ENCODE measurements at regions not wholly inside any gene's neighbourhood (a gene's known extent, or its start where the extent isn't known, plus 50 kb on each side); places are given as distances from the start of the nearest gene placed in this dataset.

DNA sequence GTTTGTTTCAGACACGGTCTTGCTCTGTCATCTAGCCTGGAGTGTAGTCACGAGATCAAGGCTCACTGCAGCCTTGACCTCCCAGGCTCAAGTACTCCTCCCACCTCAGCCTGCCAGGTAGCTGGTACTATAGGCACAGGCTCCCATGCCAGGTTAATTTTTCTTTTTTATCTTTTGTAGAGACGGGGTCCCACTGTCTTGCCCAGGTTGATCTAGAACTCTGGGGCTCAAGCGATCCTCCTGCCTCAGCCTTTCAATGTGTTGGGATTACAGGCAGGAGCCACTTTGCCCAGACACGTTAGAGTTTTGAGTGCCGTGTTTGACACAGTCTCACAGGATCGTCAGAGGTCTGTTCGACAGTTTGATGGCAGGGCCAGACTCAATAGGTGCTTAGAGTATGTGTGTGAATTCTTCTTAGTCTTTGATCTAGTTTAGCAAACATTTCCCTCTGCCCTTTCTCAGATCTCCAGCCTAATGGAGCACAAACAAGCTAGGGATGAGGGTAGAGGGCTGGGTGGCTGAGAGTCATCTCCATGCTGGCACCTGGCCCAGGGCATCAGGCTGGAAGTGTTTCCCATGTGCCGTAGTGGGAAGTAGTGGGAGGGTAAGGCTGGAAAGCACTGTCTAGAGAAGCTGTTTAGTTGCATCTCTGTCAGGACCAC lies 66.1 kb upstream of the DLG1 start (continued):
- no peak for TF ChIP-seq CAMTA2 (CRISPR knock-in tag; IDR thresholded peaks at IDR 0.05; ENCODE audit: borderline replicate concordance)
- no peak for TF ChIP-seq ZNF138 (CRISPR knock-in tag; IDR thresholded peaks at IDR 0.05; ENCODE audit: low read depth)
- TF ChIP-seq PRMT3 (CRISPR knock-in tag; IDR thresholded peaks at IDR 0.05; ENCODE audit: borderline replicate concordance, low read depth): no peak
- TF ChIP-seq GZF1 (CRISPR knock-in tag; IDR thresholded peaks at IDR 0.05): no peak
- TF ChIP-seq, protein P1, sequence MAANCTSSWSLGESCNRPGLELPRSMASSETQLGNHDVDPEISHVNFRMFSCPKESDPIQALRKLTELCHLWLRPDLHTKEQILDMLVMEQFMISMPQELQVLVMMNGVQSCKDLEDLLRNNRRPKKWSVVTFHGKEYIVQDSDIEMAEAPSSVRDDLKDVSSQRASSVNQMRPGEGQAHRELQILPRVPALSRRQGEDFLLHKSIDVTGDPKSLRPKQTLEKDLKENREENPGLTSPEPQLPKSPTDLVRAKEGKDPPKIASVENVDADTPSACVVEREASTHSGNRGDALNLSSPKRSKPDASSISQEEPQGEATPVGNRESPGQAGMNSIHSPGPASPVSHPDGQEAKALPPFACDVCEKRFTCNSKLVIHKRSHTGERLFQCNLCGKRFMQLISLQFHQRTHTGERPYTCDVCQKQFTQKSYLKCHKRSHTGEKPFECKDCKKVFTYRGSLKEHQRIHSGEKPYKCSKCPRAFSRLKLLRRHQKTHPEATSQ (CRISPR knock-in tag; IDR thresholded peaks at IDR 0.05; ENCODE audit: borderline replicate concordance): no peak
- TF ChIP-seq, protein P2, sequence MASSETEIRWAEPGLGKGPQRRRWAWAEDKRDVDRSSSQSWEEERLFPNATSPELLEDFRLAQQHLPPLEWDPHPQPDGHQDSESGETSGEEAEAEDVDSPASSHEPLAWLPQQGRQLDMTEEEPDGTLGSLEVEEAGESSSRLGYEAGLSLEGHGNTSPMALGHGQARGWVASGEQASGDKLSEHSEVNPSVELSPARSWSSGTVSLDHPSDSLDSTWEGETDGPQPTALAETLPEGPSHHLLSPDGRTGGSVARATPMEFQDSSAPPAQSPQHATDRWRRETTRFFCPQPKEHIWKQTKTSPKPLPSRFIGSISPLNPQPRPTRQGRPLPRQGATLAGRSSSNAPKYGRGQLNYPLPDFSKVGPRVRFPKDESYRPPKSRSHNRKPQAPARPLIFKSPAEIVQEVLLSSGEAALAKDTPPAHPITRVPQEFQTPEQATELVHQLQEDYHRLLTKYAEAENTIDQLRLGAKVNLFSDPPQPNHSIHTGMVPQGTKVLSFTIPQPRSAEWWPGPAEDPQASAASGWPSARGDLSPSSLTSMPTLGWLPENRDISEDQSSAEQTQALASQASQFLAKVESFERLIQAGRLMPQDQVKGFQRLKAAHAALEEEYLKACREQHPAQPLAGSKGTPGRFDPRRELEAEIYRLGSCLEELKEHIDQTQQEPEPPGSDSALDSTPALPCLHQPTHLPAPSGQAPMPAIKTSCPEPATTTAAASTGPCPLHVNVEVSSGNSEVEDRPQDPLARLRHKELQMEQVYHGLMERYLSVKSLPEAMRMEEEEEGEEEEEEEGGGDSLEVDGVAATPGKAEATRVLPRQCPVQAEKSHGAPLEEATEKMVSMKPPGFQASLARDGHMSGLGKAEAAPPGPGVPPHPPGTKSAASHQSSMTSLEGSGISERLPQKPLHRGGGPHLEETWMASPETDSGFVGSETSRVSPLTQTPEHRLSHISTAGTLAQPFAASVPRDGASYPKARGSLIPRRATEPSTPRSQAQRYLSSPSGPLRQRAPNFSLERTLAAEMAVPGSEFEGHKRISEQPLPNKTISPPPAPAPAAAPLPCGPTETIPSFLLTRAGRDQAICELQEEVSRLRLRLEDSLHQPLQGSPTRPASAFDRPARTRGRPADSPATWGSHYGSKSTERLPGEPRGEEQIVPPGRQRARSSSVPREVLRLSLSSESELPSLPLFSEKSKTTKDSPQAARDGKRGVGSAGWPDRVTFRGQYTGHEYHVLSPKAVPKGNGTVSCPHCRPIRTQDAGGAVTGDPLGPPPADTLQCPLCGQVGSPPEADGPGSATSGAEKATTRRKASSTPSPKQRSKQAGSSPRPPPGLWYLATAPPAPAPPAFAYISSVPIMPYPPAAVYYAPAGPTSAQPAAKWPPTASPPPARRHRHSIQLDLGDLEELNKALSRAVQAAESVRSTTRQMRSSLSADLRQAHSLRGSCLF (CRISPR knock-in tag; IDR thresholded peaks at IDR 0.05; ENCODE audit: borderline replicate concordance): no peak
- TF ChIP-seq, protein P3, sequence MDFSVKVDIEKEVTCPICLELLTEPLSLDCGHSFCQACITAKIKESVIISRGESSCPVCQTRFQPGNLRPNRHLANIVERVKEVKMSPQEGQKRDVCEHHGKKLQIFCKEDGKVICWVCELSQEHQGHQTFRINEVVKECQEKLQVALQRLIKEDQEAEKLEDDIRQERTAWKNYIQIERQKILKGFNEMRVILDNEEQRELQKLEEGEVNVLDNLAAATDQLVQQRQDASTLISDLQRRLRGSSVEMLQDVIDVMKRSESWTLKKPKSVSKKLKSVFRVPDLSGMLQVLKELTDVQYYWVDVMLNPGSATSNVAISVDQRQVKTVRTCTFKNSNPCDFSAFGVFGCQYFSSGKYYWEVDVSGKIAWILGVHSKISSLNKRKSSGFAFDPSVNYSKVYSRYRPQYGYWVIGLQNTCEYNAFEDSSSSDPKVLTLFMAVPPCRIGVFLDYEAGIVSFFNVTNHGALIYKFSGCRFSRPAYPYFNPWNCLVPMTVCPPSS (IDR thresholded peaks at IDR 0.05): no peak
- TF ChIP-seq, protein P4, sequence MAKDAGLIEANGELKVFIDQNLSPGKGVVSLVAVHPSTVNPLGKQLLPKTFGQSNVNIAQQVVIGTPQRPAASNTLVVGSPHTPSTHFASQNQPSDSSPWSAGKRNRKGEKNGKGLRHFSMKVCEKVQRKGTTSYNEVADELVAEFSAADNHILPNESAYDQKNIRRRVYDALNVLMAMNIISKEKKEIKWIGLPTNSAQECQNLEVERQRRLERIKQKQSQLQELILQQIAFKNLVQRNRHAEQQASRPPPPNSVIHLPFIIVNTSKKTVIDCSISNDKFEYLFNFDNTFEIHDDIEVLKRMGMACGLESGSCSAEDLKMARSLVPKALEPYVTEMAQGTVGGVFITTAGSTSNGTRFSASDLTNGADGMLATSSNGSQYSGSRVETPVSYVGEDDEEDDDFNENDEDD (CRISPR knock-in tag; IDR thresholded peaks at IDR 0.05; ENCODE audit: borderline replicate concordance): no peak
- peak; percentile 11; the same call in 1 of the 2 replicates for TF ChIP-seq NR2C2 (CRISPR knock-in tag; IDR thresholded peaks at IDR 0.05; ENCODE audit: borderline replicate concordance)
- TF ChIP-seq HMGA1 (CRISPR knock-in tag; conservative IDR thresholded peaks at IDR 0.05): no peak
- TF ChIP-seq ZNF556 (CRISPR knock-in tag; IDR thresholded peaks at IDR 0.05; ENCODE audit: borderline replicate concordance): peak; percentile 41; the same call in 1 of the 2 replicates
- no peak for TF ChIP-seq CENPT (CRISPR knock-in tag; IDR thresholded peaks at IDR 0.05; ENCODE audit: low read depth)
- TF ChIP-seq, protein P5, sequence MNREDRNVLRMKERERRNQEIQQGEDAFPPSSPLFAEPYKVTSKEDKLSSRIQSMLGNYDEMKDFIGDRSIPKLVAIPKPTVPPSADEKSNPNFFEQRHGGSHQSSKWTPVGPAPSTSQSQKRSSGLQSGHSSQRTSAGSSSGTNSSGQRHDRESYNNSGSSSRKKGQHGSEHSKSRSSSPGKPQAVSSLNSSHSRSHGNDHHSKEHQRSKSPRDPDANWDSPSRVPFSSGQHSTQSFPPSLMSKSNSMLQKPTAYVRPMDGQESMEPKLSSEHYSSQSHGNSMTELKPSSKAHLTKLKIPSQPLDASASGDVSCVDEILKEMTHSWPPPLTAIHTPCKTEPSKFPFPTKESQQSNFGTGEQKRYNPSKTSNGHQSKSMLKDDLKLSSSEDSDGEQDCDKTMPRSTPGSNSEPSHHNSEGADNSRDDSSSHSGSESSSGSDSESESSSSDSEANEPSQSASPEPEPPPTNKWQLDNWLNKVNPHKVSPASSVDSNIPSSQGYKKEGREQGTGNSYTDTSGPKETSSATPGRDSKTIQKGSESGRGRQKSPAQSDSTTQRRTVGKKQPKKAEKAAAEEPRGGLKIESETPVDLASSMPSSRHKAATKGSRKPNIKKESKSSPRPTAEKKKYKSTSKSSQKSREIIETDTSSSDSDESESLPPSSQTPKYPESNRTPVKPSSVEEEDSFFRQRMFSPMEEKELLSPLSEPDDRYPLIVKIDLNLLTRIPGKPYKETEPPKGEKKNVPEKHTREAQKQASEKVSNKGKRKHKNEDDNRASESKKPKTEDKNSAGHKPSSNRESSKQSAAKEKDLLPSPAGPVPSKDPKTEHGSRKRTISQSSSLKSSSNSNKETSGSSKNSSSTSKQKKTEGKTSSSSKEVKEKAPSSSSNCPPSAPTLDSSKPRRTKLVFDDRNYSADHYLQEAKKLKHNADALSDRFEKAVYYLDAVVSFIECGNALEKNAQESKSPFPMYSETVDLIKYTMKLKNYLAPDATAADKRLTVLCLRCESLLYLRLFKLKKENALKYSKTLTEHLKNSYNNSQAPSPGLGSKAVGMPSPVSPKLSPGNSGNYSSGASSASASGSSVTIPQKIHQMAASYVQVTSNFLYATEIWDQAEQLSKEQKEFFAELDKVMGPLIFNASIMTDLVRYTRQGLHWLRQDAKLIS (CRISPR knock-in tag; IDR thresholded peaks at IDR 0.05): no peak
- TF ChIP-seq, protein P6, sequence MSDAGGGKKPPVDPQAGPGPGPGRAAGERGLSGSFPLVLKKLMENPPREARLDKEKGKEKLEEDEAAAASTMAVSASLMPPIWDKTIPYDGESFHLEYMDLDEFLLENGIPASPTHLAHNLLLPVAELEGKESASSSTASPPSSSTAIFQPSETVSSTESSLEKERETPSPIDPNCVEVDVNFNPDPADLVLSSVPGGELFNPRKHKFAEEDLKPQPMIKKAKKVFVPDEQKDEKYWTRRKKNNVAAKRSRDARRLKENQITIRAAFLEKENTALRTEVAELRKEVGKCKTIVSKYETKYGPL (CRISPR knock-in tag; IDR thresholded peaks at IDR 0.05): no peak
- TF ChIP-seq ZNF3 (CRISPR knock-in tag; IDR thresholded peaks at IDR 0.05): no peak

Data from HepG2 (cell line).